Liver (tissue), 7 donors: ENCODE measurements at regions not wholly inside any gene's neighbourhood (a gene's known extent, or its start where the extent isn't known, plus 50 kb on each side); places are given as distances from the start of the nearest gene placed in this dataset.

Source experiments
- DNase-seq: peaks from one replicate; pipeline ENCODE4 v3.0.0-alpha.2; 2017; ENCODE audit warnings: low spot score
- H3K27ac ChIP-seq, 2 donors: one replicate each; pipeline ENCODE4 v1.7.0; 2013; ENCODE audit warnings: inconsistent platforms in 2 of 2, low read length in 2 of 2, control low read depth in 1 of 2, low read depth in 1 of 2, mild to moderate bottlenecking in 1 of 2
- H3K27me3 ChIP-seq, 4 donors: one replicate each; pipeline versions ENCODE4 v1.6.1 to v1.7.0; 2013; ENCODE audit warnings: low read length in 3 of 4, inconsistent platforms in 1 of 4, mild to moderate bottlenecking in 1 of 4, moderate library complexity in 1 of 4; ENCODE audit not compliant: control insufficient read depth in 4 of 4, insufficient read depth in 4 of 4
- H3K36me3 ChIP-seq, 4 donors: one replicate each; pipeline versions ENCODE4 v1.6.1 to v1.7.0; 2013; ENCODE audit warnings: low read length in 3 of 4, mild to moderate bottlenecking in 3 of 4, low read depth in 1 of 4, moderate library complexity in 1 of 4; ENCODE audit not compliant: control insufficient read depth in 4 of 4, insufficient read depth in 3 of 4
- H3K4me1 ChIP-seq, 4 donors: one replicate each; pipeline versions ENCODE4 v1.6.1 to v1.7.0; 2013; ENCODE audit warnings: low read length in 3 of 4, mild to moderate bottlenecking in 3 of 4, moderate library complexity in 1 of 4; ENCODE audit not compliant: control insufficient read depth in 4 of 4, insufficient read depth in 4 of 4
- H3K4me3 ChIP-seq, 3 donors: one replicate each; pipeline versions ENCODE4 v1.6.1 to v1.7.0; 2013; ENCODE audit warnings: low read length in 3 of 3, control low read depth in 1 of 3, low read depth in 1 of 3, mild to moderate bottlenecking in 1 of 3
- H3K9ac ChIP-seq, 2 donors: one replicate each; pipeline ENCODE4 v1.7.0; 2013; ENCODE audit warnings: low read length in 2 of 2, mild to moderate bottlenecking in 2 of 2, moderate library complexity in 2 of 2, control low read depth in 1 of 2, low read depth in 1 of 2
- H3K9me3 ChIP-seq, 4 donors: one replicate each; pipeline versions ENCODE4 v1.6.1 to v1.7.0; 2013; ENCODE audit warnings: low read length in 3 of 4; ENCODE audit not compliant: control insufficient read depth in 4 of 4
- ATF3 ChIP-seq: IDR thresholded peaks from 2 replicates; pipeline ENCODE4 v1.6.1; 2016; ENCODE audit warnings: antibody characterized with exemption
- EGR1 ChIP-seq, 2 donors: IDR thresholded peaks; 2 replicates each; pipeline ENCODE4 v1.6.1; 2016 to 2018; ENCODE audit warnings: antibody characterized with exemption in 2 of 2, low read depth in 2 of 2
- FOXA1 ChIP-seq: IDR thresholded peaks from 2 replicates; pipeline ENCODE4 v1.6.1; 2016; ENCODE audit warnings: antibody characterized with exemption
- FOXA2 ChIP-seq: IDR thresholded peaks from 2 replicates; pipeline ENCODE4 v1.6.1; 2016; ENCODE audit warnings: antibody characterized with exemption
- GABPA ChIP-seq, 2 donors: IDR thresholded peaks in 1 of 2; conservative IDR thresholded peaks in 1 of 2; 2 replicates each; pipeline ENCODE4 v1.6.1; 2016; ENCODE audit warnings: antibody characterized with exemption in 2 of 2, mild to moderate bottlenecking in 1 of 2, moderate library complexity in 1 of 2
- HNF4A ChIP-seq, 2 donors: conservative IDR thresholded peaks; 2 replicates each; pipeline ENCODE4 v1.6.1; 2016; ENCODE audit warnings: antibody characterized with exemption in 2 of 2, mild to moderate bottlenecking in 2 of 2
- HNF4G ChIP-seq: IDR thresholded peaks from 2 replicates; pipeline ENCODE4 v1.6.1; 2016; ENCODE audit warnings: antibody characterized with exemption
- JUND ChIP-seq, 2 donors: IDR thresholded peaks; 2 replicates each; pipeline ENCODE4 v1.6.1; 2016; ENCODE audit warnings: antibody characterized with exemption in 2 of 2
- MAX ChIP-seq: IDR thresholded peaks from 2 replicates; pipeline ENCODE4 v1.6.1; 2016; ENCODE audit warnings: antibody characterized with exemption
- NR2F2 ChIP-seq: IDR thresholded peaks from 2 replicates; pipeline ENCODE4 v1.6.1; 2016; ENCODE audit warnings: antibody characterized with exemption
- RAD21 ChIP-seq, 2 donors: IDR thresholded peaks; 2 replicates each; pipeline ENCODE4 v1.6.1; 2016; ENCODE audit warnings: antibody characterized with exemption in 2 of 2, mild to moderate bottlenecking in 2 of 2
- REST ChIP-seq: IDR thresholded peaks from 2 replicates; pipeline ENCODE4 v1.6.1; 2016; ENCODE audit warnings: antibody characterized with exemption, mild to moderate bottlenecking
- RXRA ChIP-seq, 2 donors: IDR thresholded peaks; 2 replicates each; pipeline ENCODE4 v1.6.1; 2017 to 2018; ENCODE audit warnings: antibody characterized with exemption in 2 of 2, mild to moderate bottlenecking in 1 of 2
- SP1 ChIP-seq: IDR thresholded peaks from 2 replicates; pipeline ENCODE4 v1.6.1; 2018; ENCODE audit warnings: antibody characterized with exemption, mild to moderate bottlenecking
- YY1 ChIP-seq: IDR thresholded peaks from 2 replicates; pipeline ENCODE4 v1.6.1; 2016; ENCODE audit warnings: antibody characterized with exemption, mild to moderate bottlenecking
- ZBTB33 ChIP-seq: IDR thresholded peaks from 2 replicates; pipeline ENCODE4 v1.6.1; 2016; ENCODE audit warnings: antibody characterized with exemption
- WGBS: extraction: QIAGEN DNeasy Blood & Tissue Kit; methylation state at CpG from one replicate; pipeline ENCODE4 v1.1.7; 2013; 5-methylcytosine and 5-hydroxymethylcytosine counted together
- donor health status: healthy.
- donor health status: healthy.
- donor health status: healthy.
- donor health status: healthy.

- H3K4me3 ChIP-seq = no peak overlapping the region
- H3K4me1 ChIP-seq = peaks cover 3 to 10% (median 8%) of the 10 kb centered on the region in 4 donors
- 92% methylated on average over 19 of the region's 19 CpGs for WGBS
- H3K27ac ChIP-seq = no peak overlapping the region
- H3K9me3 ChIP-seq = no peaks in the 10 kb centered on the region
- no peak for DNase-seq
- H3K36me3 ChIP-seq = no peaks in the 10 kb centered on the region
- no peak overlapping the region for H3K9ac ChIP-seq
- H3K27me3 ChIP-seq = no peaks in the 10 kb centered on the region
- no peak for TF ChIP-seq JUND (IDR thresholded peaks at IDR 0.05)
- no peak for TF ChIP-seq EGR1 (IDR thresholded peaks at IDR 0.05; ENCODE audit: low read depth in 2 of 2)
- TF ChIP-seq HNF4A (conservative IDR thresholded peaks at IDR 0.05) = no peak
- no peak for TF ChIP-seq ZBTB33
- TF ChIP-seq GABPA (IDR thresholded peaks at IDR 0.05 in 1 of 2, conservative IDR thresholded peaks at IDR 0.05 in 1 of 2) = no peak
- TF ChIP-seq FOXA2 = no peak
- TF ChIP-seq SP1 = no peak
- TF ChIP-seq ATF3 = no peak
- TF ChIP-seq HNF4G = no peak
- no peak for TF ChIP-seq NR2F2
- no peak for TF ChIP-seq FOXA1
- TF ChIP-seq RAD21 (IDR thresholded peaks at IDR 0.05) = no peak
- TF ChIP-seq MAX = no peak
- TF ChIP-seq RXRA (IDR thresholded peaks at IDR 0.05) = no peak
Measured at GRCh38 chr14:101409006-101409543, 152.2 kb upstream of the DIO3 start.

- no peaks in the 10 kb centered on the region for H3K27me3 ChIP-seq
- no peak overlapping the region for H3K4me3 ChIP-seq
- H3K9ac ChIP-seq = no peak overlapping the region
- DNase-seq = no peak
- H3K9me3 ChIP-seq = no peaks in the 10 kb centered on the region
- H3K4me1 ChIP-seq = peaks cover 0 to 6% (median 1%) of the 10 kb centered on the region in 4 donors
- H3K36me3 ChIP-seq = no peaks in the 10 kb centered on the region
- TF ChIP-seq MAX = no peak
- no peak for TF ChIP-seq EGR1 (IDR thresholded peaks at IDR 0.05; ENCODE audit: low read depth in 2 of 2)
- TF ChIP-seq YY1 = no peak
- TF ChIP-seq RAD21 (IDR thresholded peaks at IDR 0.05) = no peak
- TF ChIP-seq NR2F2 = no peak
- TF ChIP-seq FOXA1 = no peak
- no peak for TF ChIP-seq FOXA2
- TF ChIP-seq REST = no peak
- WGBS = 67% methylated on average over 5 of the region's 5 CpGs
- H3K27ac ChIP-seq = no peak overlapping the region
Measured at GRCh38 chr14:101410126-101410525, 151.2 kb upstream of the DIO3 start.
